NCI-H2171 treated with DMSO at 0.1 percent for 48 hours (cell line): ENCODE measurements at regions not wholly inside any gene's neighbourhood (a gene's known extent, or its start where the extent isn't known, plus 50 kb on each side); places are given as distances from the start of the nearest gene placed in this dataset.

ENCODE experiments used
- DNase-seq: peaks from one replicate; lab custom pipeline; 2025; lab: John Stamatoyannopoulos, UW

GRCh38 chr1:213643360-213643759, 344.4 kb upstream of the PROX1 start:
- no peak for DNase-seq

- DNase-seq = no peak
Measured at GRCh38 chr1:213647864-213648650, 339.7 kb upstream of the PROX1 start.

GRCh38 chr1:213649373-213649772, 338.4 kb upstream of the PROX1 start:
- DNase-seq = no peak

GRCh38 chr1:213650603-213651002, 337.2 kb upstream of the PROX1 start:
- DNase-seq = no peak

GRCh38 chr1:213651077-213651476, 336.7 kb upstream of the PROX1 start:
- DNase-seq = no peak

- no peak for DNase-seq
Measured at GRCh38 chr1:213652109-213652508, 335.7 kb upstream of the PROX1 start.

GRCh38 chr1:213656039-213656438, 331.7 kb upstream of the PROX1 start:
- no peak for DNase-seq

GRCh38 chr1:213656503-213656902, 331.3 kb upstream of the PROX1 start:
- DNase-seq = no peak

- DNase-seq = no peak
Measured at GRCh38 chr1:213657013-213657412, 330.8 kb upstream of the PROX1 start.

GRCh38 chr1:213657879-213658278, 329.9 kb upstream of the PROX1 start:
- no peak for DNase-seq

- DNase-seq = no peak
Measured at GRCh38 chr1:213658457-213658856, 329.3 kb upstream of the PROX1 start.

GRCh38 chr1:213659580-213660547, 327.9 kb upstream of the PROX1 start:
- DNase-seq = no peak

- DNase-seq = no peak
Measured at GRCh38 chr1:213661302-213661701, 326.5 kb upstream of the PROX1 start.

- peak; percentile 26 for DNase-seq
Measured at GRCh38 chr1:213666113-213666512, 321.7 kb upstream of the PROX1 start.

GRCh38 chr1:213666922-213667321, 320.9 kb upstream of the PROX1 start:
- DNase-seq = no peak

GRCh38 chr1:213669512-213669911, 318.3 kb upstream of the PROX1 start:
- DNase-seq = no peak

GRCh38 chr1:213669964-213670691, 317.6 kb upstream of the PROX1 start:
- no peak for DNase-seq

- DNase-seq = no peak
Measured at GRCh38 chr1:213670692-213671023, 317.1 kb upstream of the PROX1 start.

GRCh38 chr1:213675043-213675442, 312.7 kb upstream of the PROX1 start:
- no peak for DNase-seq

GRCh38 chr1:213676736-213677135, 311.0 kb upstream of the PROX1 start:
- DNase-seq = no peak

- no peak for DNase-seq
Measured at GRCh38 chr1:213678348-213678747, 309.4 kb upstream of the PROX1 start.

- DNase-seq = no peak
Measured at GRCh38 chr1:213678753-213679152, 309.0 kb upstream of the PROX1 start.
